Panc1 (cell line): ENCODE measurements at regions not wholly inside any gene's neighbourhood (a gene's known extent, or its start where the extent isn't known, plus 50 kb on each side); places are given as distances from the start of the nearest gene placed in this dataset.

Source experiments
- CTCF ChIP-seq: fragments of 450-650 bp; IDR thresholded peaks from 2 replicates; pipeline ENCODE4 v1.5.1; 2017; ENCODE audit warnings: mild to moderate bottlenecking
- POLR2AphosphoS5 ChIP-seq: IDR thresholded peaks from 2 replicates; pipeline ENCODE4 v1.6.1; 2012; ENCODE audit warnings: mild to moderate bottlenecking, low read depth, low read length, moderate library complexity
- TCF7L2 ChIP-seq: IDR thresholded peaks from 2 replicates; pipeline ENCODE4 v1.6.1; 2011; ENCODE audit warnings: mild to moderate bottlenecking, low read depth, low read length, inconsistent platforms
- TF ChIP-seq, protein P1 (sequence below), 2 experiments: IDR thresholded peaks; 2 replicates each; pipeline ENCODE4 v1.6.1; 2011 to 2012; ENCODE audit warnings: low read depth in 2 of 2, control low read depth in 1 of 2, low read length in 1 of 2, mild to moderate bottlenecking in 1 of 2, moderate library complexity in 1 of 2; ENCODE audit not compliant: insufficient read depth in 1 of 2

GRCh38 chr2:184272056-184272455, 326.3 kb upstream of the ZNF804A start:
- TF ChIP-seq POLR2AphosphoS5 (no peak), CTCF (no peak), TCF7L2 (no peak)
- TF ChIP-seq, protein P1, sequence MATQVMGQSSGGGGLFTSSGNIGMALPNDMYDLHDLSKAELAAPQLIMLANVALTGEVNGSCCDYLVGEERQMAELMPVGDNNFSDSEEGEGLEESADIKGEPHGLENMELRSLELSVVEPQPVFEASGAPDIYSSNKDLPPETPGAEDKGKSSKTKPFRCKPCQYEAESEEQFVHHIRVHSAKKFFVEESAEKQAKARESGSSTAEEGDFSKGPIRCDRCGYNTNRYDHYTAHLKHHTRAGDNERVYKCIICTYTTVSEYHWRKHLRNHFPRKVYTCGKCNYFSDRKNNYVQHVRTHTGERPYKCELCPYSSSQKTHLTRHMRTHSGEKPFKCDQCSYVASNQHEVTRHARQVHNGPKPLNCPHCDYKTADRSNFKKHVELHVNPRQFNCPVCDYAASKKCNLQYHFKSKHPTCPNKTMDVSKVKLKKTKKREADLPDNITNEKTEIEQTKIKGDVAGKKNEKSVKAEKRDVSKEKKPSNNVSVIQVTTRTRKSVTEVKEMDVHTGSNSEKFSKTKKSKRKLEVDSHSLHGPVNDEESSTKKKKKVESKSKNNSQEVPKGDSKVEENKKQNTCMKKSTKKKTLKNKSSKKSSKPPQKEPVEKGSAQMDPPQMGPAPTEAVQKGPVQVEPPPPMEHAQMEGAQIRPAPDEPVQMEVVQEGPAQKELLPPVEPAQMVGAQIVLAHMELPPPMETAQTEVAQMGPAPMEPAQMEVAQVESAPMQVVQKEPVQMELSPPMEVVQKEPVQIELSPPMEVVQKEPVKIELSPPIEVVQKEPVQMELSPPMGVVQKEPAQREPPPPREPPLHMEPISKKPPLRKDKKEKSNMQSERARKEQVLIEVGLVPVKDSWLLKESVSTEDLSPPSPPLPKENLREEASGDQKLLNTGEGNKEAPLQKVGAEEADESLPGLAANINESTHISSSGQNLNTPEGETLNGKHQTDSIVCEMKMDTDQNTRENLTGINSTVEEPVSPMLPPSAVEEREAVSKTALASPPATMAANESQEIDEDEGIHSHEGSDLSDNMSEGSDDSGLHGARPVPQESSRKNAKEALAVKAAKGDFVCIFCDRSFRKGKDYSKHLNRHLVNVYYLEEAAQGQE (IDR thresholded peaks at IDR 0.05; ENCODE audit: insufficient read depth in 1 of 2, low read depth in 2 of 2, low read length in 1 of 2): no peak
